LNCaP clone FGC (cell line): ENCODE measurements at regions not wholly inside any gene's neighbourhood (a gene's known extent, or its start where the extent isn't known, plus 50 kb on each side); places are given as distances from the start of the nearest gene placed in this dataset.
"Not testable (repeated sequence)": the region's sequence is repeated elsewhere in the genome, so short reads cannot be mapped to it uniquely, and the experiment has no call there.

Experiments
- DNase-seq: peaks from one replicate; pipeline ENCODE4 v3.0.0-alpha.2; 2011; ENCODE audit warnings: low read depth
- H3K4me3 ChIP-seq: 2 replicates; pipeline ENCODE4 v1.5.1; 2011; ENCODE audit warnings: mild to moderate bottlenecking, low read depth, low read length, control low read depth
- CTCF ChIP-seq: IDR thresholded peaks from 2 replicates; pipeline ENCODE4 v1.5.1; 2012; ENCODE audit warnings: mild to moderate bottlenecking; ENCODE audit not compliant: control insufficient read depth, insufficient read depth; ENCODE audit errors: extremely low read depth

GRCh38 chr2:42996528-42996927, 204.1 kb upstream of the HAAO start:
- H3K4me3 ChIP-seq: no peak overlapping the region
- TF ChIP-seq CTCF: no peak
- no peak for DNase-seq

GRCh38 chr2:42995752-42996422, 203.5 kb upstream of the HAAO start:
- no peak overlapping the region for H3K4me3 ChIP-seq
- DNase-seq: no peak
- no peak for TF ChIP-seq CTCF

DNA sequence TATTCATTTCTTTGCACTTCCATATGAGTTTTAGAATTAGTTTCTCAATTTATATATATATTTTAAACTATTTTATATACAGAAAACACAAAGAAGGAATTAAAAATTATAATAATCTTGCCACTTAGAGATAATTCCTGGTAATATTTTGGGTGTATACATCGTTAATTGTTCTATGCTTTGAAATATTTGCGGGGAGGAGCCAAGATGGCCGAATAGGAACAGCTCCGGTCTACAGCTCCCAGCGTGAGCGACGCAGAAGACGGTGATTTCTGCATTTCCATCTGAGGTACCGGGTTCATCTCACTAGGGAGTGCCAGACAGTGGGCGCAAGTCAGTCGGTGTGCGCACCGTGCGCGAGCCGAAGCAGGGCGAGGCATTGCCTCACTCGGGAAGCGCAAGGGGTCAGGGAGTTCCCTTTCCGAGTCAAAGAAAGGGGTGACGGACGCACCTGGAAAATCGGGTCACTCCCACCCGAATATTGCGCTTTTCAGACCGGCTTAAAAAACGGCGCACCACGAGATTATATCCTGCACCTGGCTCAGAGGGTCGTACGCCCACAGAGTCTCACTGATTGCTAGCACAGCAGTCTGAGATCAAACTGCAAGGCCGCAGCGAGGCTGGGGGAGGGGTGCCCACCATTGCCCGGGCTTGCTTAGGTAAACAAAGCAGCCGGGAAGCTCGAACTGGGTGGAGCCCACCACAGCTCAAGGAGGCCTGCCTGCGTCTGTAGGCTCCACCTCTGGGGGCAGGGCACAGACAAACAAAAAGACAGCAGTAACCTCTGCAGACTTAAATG, 197.1 kb upstream of the HAAO start:
- not testable (repeated sequence) for H3K4me3 ChIP-seq, DNase-seq

DNA sequence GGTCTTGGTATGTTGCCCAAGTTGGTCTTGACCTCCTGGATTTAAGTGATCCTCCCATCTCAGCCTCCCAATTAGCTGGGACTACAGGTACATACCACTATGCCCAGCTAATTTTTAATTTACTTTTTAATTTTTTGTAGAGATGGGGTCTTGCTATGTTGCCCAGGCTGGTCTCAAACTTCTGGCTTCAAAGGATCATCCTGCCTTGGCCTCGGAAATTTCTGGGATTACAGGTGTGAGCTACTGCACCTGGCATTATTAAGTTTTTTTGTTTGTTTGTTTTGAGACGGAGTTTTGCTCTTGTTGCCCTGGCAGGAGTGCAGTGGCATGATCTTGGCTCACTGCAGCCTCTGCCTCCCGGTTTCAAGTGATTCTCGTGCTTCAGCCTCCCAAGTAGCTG, 195.7 kb upstream of the HAAO start:
- not testable (repeated sequence) for DNase-seq

GRCh38 chr2:42987112-42987922, 194.9 kb upstream of the HAAO start:
- no peak for TF ChIP-seq CTCF
- no peak for DNase-seq

More for the DNA sequence above, 195.7 kb upstream of the HAAO start:
- not testable (repeated sequence) for H3K4me3 ChIP-seq

GRCh38 chr2:42984617-42985016, 192.2 kb upstream of the HAAO start:
- no peak for TF ChIP-seq CTCF
- H3K4me3 ChIP-seq: no peak overlapping the region
- no peak for DNase-seq

More at GRCh38 chr2:42987112-42987922, 194.9 kb upstream of the HAAO start:
- no peak overlapping the region for H3K4me3 ChIP-seq

DNA sequence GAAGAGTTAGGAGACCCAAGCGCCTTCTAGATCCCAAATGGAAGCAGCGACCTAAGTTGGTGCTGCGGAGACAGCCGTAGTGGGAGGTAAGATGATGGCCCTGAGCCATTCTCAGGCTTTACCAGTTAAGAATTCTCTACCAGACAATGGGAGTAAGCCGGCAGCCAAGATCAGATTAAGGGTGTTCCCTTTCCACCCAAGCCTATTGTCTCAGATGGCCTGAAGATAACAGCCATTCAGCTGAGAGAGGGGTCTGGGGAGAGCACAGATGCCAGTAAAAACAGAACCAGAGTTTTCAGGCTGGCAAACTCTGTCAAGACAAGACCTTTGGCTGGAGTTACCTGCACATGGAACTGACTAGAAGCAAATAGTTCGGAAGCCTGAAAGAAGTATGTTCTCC, 191.7 kb upstream of the HAAO start:
- DNase-seq: no peak
- TF ChIP-seq CTCF: no peak
- H3K4me3 ChIP-seq: no peak overlapping the region
